ENCODE measurements at regions not wholly inside any gene's neighbourhood (a gene's known extent, or its start where the extent isn't known, plus 50 kb on each side); places are given as distances from the start of the nearest gene placed in this dataset.
"Not testable (repeated sequence)": the region's sequence is repeated elsewhere in the genome, so short reads cannot be mapped to it uniquely, and the experiment has no call there.

DNA sequence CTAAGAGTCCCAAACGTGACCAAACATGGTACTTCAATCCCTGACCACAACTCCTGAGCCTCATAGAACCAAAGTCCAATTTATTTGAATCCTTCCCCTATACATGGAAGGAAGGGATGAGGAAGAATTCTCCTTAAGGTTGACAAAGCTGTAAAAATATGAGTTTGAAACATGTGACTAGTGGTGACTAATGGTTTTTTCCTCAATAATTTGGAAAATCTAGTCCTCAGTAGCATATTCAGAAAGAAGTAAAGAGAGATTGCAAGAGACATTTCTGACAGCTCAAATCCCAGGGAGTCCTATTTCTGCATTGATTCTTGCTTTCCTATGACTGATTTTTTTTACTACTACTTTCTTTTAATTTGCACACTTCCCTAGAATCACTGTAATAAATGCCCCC lies 443.7 kb downstream of the FRK start:
- no peak for DNase-seq

DNA sequence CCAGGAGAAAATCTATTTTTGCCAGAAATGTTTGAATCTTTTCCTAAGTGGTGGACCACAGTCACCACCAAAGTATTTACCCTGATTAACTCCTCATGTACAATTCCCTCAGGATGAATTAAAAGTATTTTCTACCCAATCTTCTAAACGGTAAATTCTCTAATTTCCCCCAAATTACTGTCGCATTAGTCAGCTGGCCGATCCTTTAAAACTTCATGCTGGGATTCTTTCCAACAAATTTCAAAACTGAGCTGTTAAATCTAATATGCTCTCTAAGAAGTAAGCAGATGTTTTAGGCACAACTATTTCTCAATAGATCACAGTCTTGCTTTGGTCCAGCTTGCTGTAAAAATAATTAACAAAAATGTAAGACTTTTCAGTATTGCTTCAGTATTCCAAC lies 447.2 kb downstream of the FRK start:
- no peak for DNase-seq

- DNase-seq: no peak
Measured at GRCh38 chr6:115612796-115613479, 447.8 kb downstream of the FRK start.

DNA sequence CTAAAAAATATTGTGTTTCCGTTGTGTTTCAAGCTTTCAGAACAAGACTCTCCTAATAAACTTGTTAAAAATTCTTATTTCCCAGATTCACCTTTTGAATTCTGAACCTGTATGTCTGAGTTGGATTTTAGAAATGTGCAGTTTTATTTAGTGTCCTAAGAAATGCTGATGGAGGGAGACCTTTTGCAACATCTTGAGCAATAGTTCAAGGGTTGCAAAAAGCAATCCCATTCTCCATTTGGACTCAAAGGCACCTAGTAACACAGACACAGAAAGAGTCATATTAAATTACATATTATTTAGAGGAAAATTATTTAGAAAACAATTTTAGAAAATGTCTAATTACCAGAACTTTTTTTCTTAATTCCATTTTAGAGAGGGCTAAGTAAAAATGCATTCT lies 448.5 kb downstream of the FRK start:
- no peak for DNase-seq

GRCh38 chr6:115610696-115611095 lies 450.0 kb downstream of the FRK start:
- DNase-seq: no peak

DNA sequence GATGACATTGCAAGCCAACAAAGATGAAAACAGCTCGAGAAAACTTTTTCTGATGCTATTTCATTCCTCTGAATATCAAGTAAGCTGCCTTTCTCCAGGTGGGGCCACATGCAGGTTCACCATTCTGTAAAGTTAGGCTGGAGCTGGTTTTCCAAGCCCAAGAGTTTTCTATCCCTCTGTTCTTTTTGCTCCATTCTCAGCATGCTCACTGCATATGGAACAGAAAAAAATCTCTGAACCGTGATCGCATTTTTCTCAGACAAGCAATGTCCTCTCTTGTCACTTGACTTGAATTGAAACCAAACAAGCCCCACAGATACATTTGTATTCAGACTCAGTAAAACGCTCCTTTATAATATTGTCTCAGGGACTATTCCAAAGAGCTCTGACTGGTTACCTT lies 451.6 kb downstream of the FRK start:
- DNase-seq: no peak

DNA sequence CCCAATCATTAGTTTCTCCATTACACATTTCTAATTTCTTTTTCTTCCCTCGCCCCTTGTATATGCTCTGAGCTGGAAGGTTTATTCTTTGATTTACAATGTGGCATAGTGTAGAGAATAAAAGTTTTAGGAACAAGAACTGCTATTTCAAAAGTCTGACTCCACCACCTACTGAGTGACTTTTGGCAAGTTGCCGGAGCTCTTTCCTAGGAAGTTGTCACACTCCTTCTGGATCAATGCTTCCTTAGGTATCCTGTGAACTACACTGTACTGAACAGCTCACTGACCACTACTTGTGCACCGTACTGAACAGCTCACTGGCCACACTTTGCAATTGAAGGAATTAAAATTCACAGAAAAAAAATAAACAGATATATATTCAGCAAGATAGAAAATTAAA lies 458.2 kb downstream of the FRK start:
- no peak for DNase-seq

- DNase-seq: no peak
Measured at GRCh38 chr6:115601509-115601908, 459.2 kb downstream of the FRK start.

DNA sequence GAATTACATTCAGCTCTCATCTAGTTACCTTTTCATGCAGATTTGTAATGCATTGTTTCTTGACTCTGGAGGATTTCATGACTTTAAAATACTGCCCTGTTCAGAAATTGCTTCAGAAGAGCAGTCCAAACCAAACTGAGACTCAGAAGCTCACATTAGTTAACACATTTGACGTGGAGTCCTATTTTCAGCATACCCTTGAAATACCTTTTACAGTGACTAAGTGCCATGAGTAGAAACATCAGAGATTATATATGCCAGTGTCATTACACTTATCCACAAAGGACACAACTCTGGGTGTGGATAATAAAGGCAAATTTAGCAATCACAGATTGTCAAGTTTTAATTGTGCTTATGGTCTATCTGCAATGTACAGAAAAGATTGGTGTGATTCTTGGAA lies 459.6 kb downstream of the FRK start:
- DNase-seq: no peak

DNA sequence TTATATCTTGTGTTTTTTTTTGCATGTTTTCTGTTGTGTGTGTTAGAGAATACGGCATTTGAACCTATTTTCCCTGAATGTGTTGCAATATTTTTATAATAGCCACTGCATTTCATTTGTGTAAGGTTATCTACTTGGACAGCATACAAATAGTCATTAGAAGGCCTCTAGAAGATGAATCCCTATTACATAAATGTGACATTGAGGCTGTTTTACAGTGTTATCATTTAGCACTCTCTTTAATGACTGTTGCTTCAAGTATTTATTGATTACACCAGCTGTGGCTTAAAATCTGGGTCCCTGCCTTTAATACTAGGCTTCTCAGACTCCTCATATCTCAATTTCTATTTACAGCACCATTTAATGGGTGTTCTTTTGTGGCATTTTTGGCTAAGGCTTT lies 465.8 kb downstream of the FRK start:
- DNase-seq: no peak

DNA sequence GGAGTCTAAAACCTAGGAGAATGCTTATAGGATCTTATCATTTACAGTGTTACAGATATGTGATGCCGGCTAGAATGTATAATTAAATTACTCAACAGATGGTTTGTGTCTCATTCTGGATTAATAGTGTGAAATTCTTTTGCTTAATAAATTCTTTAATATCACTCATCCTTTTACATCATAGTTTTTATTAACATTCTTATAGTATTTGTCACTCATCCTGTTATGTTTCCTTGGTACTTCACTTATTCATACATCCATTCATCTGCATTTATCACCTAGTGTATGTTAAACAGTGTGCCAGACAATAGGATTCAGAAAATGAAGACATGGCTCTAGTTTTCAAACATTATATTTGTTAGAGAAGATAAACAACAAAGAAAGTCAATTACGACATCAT lies 468.7 kb downstream of the FRK start:
- DNase-seq: no peak

DNA sequence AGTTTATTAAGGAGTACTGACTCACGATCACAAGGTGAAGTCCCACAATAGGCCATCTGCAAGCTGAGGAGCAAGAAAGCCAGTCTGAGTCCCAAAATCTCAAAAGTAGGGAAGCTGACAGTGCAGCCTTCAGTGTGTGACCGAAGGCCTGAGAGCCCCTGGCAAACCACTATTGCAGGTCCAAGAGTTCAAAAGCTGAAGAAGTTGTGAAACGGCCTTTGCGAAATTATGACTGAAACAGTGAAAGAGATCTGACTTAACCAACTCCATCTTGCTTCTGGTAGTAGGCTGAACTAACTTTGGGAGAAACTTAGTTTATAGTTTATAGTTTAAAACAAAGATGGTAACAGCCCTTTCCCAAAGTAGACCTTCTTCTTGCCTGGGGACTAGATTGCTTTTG lies 471.6 kb downstream of the FRK start:
- not testable (repeated sequence) for DNase-seq

- DNase-seq: no peak
Measured at GRCh38 chr6:115583290-115583689, 477.4 kb downstream of the FRK start.

DNA sequence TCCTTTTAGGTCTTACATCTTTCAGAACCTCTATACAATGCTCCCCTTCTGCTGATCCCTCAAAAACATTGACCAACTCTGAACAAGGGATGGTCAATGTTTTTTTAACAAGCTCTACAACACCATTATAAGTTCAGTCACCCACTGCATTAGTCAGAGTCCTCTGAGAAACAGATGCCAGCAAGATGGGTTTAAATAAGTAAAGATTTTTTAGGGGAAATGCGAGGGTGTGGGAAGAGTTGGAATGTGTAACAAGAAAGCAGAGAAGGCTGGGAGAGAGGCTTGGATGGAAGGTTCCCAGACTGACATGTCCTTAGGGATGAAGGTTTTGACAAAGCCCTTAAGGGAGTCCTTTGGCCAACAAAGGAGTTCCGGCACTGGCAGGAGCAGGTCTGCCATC lies 478.3 kb downstream of the FRK start:
- DNase-seq: no peak

GRCh38 chr6:115579565-115579964 lies 481.1 kb downstream of the FRK start:
- not testable (repeated sequence) for DNase-seq

DNA sequence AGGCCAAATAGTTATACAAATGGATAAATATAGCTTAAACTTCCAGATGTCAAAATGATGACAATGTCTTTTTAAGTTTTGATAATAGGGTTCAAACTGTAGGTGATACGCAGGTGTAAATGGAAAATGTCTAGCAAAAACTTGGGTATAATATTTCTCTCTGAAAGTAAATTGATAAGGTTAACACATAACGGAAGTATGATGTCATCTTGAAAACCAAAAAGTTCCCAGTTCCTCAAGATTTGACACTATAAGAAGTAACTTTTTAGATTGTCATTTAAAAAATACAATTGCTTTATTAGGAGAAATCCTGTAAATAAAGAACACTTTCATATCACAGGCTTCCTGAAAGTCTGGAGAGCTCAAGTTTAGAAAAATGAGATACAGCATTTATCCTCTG lies 483.4 kb downstream of the FRK start:
- DNase-seq: no peak

- DNase-seq: no peak
Measured at GRCh38 chr6:115575285-115575684, 485.4 kb downstream of the FRK start.

DNA sequence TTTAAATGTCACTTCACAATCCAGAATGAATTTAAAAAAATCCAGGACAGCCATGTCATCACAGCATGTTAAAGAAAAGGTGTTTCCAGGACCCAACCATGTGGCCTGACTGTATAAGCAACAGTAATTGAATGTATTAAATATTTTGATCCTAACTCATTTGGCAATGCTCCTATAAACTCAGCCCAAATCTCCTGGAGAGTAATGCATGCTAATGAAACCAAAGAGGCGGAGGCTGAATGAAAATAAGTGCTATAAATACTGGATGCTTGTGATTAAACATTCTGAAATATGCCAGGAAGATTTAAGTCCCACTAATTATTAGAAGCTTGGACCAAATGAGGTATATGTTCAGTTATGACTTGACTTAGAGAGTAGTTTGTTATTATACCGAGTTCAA lies 486.8 kb downstream of the FRK start:
- no peak for DNase-seq

GRCh38 chr6:115570331-115570730 lies 490.4 kb downstream of the FRK start:
- DNase-seq: no peak

DNA sequence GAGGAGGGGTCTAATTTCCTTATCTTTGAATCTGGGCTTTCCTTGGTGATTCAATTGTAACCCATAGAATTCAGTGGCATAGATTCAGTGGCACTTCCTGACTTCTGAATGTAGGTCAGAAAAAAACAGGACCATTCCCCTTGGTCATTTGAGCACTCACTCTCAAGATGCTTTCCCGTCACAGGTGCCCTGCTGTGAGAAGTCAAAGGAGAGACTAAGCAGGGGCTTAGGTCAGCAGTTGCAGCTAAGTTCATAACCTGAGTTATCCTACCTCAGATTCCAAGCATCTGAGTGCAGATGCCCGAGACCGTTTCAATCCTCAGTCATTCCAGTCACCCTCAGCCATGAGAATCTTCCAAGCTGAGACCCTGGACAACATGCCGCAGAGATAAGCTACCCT lies 506.6 kb downstream of the FRK start:
- DNase-seq: no peak

- no peak for DNase-seq
Measured at GRCh38 chr6:115551527-115551926, 509.2 kb downstream of the FRK start.

GRCh38 chr6:115545672-115545986 lies 515.1 kb downstream of the FRK start:
- DNase-seq: no peak

GRCh38 chr6:115544765-115545671 lies 515.7 kb downstream of the FRK start:
- no peak for DNase-seq

GRCh38 chr6:115540077-115540869 lies 520.4 kb downstream of the FRK start:
- DNase-seq: no peak

Data from inflammatory macrophage treated with lipopolysaccharide for 1 hour (primary cell).